Neural cell (in vitro differentiated cells): ENCODE measurements at regions not wholly inside any gene's neighbourhood (a gene's known extent, or its start where the extent isn't known, plus 50 kb on each side); places are given as distances from the start of the nearest gene placed in this dataset.
"Not testable (repeated sequence)": the region's sequence is repeated elsewhere in the genome, so short reads cannot be mapped to it uniquely, and the experiment has no call there.

Experiments used
- H2AFZ ChIP-seq: fragments of 200-600, 300-800 bp; sonication (generic), shearing (Covaris generic); 2 replicates; pipeline ENCODE4 v1.6.0; 2014; ENCODE audit warnings: low read depth, mild to moderate bottlenecking, antibody characterized with exemption, low read length, moderate library complexity
- H3F3A ChIP-seq: fragments of 200-600 bp; shearing (Covaris generic); 2 replicates; pipeline ENCODE4 v1.6.1; 2016; ENCODE audit warnings: mild to moderate bottlenecking, moderate library complexity, mixed read lengths, antibody characterized with exemption, low read length; ENCODE audit not compliant: insufficient read depth, poor library complexity, severe bottlenecking
- H3K27ac ChIP-seq: fragments of 200-600, 300-800 bp; sonication (generic), shearing (Covaris generic); 2 replicates; pipeline ENCODE4 v1.5.1; 2014; ENCODE audit warnings: mild to moderate bottlenecking, low read length, moderate library complexity
- H3K27me3 ChIP-seq: fragments of 300-800, 200-600 bp; sonication (generic), shearing (Covaris generic); 2 replicates; pipeline ENCODE4 v1.6.0; 2014; ENCODE audit warnings: mild to moderate bottlenecking, low read depth, low read length, moderate library complexity; ENCODE audit not compliant: insufficient read depth
- H3K36me3 ChIP-seq: fragments of 300-800, 200-600 bp; sonication (generic), shearing (Covaris generic); 2 replicates; pipeline ENCODE4 v1.5.1; 2014; ENCODE audit warnings: mild to moderate bottlenecking, antibody characterized with exemption, low read length, moderate library complexity; ENCODE audit not compliant: insufficient read depth
- H3K4me2 ChIP-seq: fragments of 300-800, 200-600 bp; sonication (generic), shearing (Covaris generic); 2 replicates; pipeline ENCODE4 v1.6.0; 2014; ENCODE audit warnings: mild to moderate bottlenecking, low read length
- H3K4me3 ChIP-seq: fragments of 300-800, 200-600 bp; sonication (generic), shearing (Covaris generic); 2 replicates; pipeline ENCODE4 v1.5.1; 2014; ENCODE audit warnings: mild to moderate bottlenecking, low read length, moderate library complexity
- H3K79me2 ChIP-seq: fragments of 200-600 bp; shearing (Covaris generic); replicated peaks from 2 replicates; pipeline ENCODE4 v1.6.0; 2014; ENCODE audit warnings: mild to moderate bottlenecking, low read length, moderate library complexity; ENCODE audit not compliant: insufficient read depth
- H3K9ac ChIP-seq: fragments of 300-800, 200-600 bp; sonication (generic), shearing (Covaris generic); 2 replicates; pipeline ENCODE4 v1.6.1; 2016; ENCODE audit warnings: mild to moderate bottlenecking, low read length, mixed read lengths
- H3K9me2 ChIP-seq: fragments of 200-600 bp; shearing (Covaris generic); 2 replicates; pipeline ENCODE4 v1.6.1; 2016; ENCODE audit warnings: mild to moderate bottlenecking, low read length, mixed read lengths; ENCODE audit not compliant: insufficient read depth
- H3K9me3 ChIP-seq: fragments of 200-600, 300-800 bp; sonication (generic), shearing (Covaris generic); 2 replicates; pipeline ENCODE4 v1.6.1; 2016; ENCODE audit warnings: mild to moderate bottlenecking, mixed run types, low read length, moderate library complexity, mixed read lengths
- H4K20me1 ChIP-seq: fragments of 200-600 bp; shearing (Covaris generic); 2 replicates; pipeline ENCODE4 v1.6.1; 2016; ENCODE audit warnings: mild to moderate bottlenecking, mixed run types; ENCODE audit not compliant: insufficient read depth
- RAD21 ChIP-seq: fragments of 450-650 bp; conservative IDR thresholded peaks from 2 replicates; pipeline ENCODE4 v1.6.1; 2014; ENCODE audit warnings: antibody characterized with exemption, mild to moderate bottlenecking, moderate library complexity
- SMC3 ChIP-seq: fragments of 450-650 bp; conservative IDR thresholded peaks from 2 replicates; pipeline ENCODE4 v1.6.1; 2014; ENCODE audit warnings: antibody characterized with exemption, mild to moderate bottlenecking, moderate library complexity; ENCODE audit not compliant: poor library complexity
- TF ChIP-seq, protein P1 (sequence below): fragments of 450-650 bp; IDR thresholded peaks from 2 replicates; pipeline ENCODE4 v1.5.1; 2014; ENCODE audit warnings: antibody characterized with exemption, mild to moderate bottlenecking, moderate library complexity; ENCODE audit not compliant: poor library complexity, severe bottlenecking

- not testable (repeated sequence) for H3K9me2 ChIP-seq, H3K4me2 ChIP-seq, H3K9ac ChIP-seq, H2AFZ ChIP-seq, H3K27me3 ChIP-seq, H3K9me3 ChIP-seq, H3K36me3 ChIP-seq, H3K79me2 ChIP-seq, H3F3A ChIP-seq, H4K20me1 ChIP-seq, H3K4me3 ChIP-seq, H3K27ac ChIP-seq
Observed at GRCh38 chr11:71746263-71746662, 86.7 kb upstream of the DEFB108B start.

- not testable (repeated sequence) for H3K4me3 ChIP-seq, H3K27me3 ChIP-seq, H3K9ac ChIP-seq, H3K36me3 ChIP-seq, H3K4me2 ChIP-seq, H3K27ac ChIP-seq, H4K20me1 ChIP-seq, H3K79me2 ChIP-seq, H3F3A ChIP-seq, H3K9me3 ChIP-seq, H2AFZ ChIP-seq, H3K9me2 ChIP-seq
- TF ChIP-seq RAD21 (peak; percentile 32), SMC3 (peak; percentile 40)
- TF ChIP-seq, protein P1, sequence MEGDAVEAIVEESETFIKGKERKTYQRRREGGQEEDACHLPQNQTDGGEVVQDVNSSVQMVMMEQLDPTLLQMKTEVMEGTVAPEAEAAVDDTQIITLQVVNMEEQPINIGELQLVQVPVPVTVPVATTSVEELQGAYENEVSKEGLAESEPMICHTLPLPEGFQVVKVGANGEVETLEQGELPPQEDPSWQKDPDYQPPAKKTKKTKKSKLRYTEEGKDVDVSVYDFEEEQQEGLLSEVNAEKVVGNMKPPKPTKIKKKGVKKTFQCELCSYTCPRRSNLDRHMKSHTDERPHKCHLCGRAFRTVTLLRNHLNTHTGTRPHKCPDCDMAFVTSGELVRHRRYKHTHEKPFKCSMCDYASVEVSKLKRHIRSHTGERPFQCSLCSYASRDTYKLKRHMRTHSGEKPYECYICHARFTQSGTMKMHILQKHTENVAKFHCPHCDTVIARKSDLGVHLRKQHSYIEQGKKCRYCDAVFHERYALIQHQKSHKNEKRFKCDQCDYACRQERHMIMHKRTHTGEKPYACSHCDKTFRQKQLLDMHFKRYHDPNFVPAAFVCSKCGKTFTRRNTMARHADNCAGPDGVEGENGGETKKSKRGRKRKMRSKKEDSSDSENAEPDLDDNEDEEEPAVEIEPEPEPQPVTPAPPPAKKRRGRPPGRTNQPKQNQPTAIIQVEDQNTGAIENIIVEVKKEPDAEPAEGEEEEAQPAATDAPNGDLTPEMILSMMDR, result peak; percentile 44
Observed at GRCh38 chr11:71748965-71749620, 83.9 kb upstream of the DEFB108B start.

DNA sequence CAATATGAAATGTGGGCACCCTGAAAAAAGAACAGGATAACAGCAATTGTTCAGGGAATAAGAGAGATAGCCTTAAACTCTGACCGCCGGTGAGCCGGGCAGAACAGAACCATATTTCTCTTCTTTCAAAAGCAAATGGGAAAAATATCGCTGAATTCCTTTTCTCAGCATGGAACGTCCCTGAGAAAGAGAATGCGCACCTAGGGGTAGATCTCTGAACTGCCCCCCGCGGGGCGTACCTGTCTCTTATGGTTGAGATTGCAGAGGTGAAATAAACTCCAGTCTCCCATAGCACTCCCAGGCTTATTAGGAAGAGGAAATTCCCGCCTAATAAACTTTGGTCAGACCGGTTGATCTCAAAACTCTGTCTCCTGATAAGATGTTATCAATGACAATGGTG lies 82.1 kb upstream of the DEFB108B start:
- H3F3A ChIP-seq, H3K79me2 ChIP-seq, H3K9me3 ChIP-seq, H3K27me3 ChIP-seq, H3K9ac ChIP-seq, H3K4me2 ChIP-seq, H3K36me3 ChIP-seq, H3K4me3 ChIP-seq, H4K20me1 ChIP-seq, H3K9me2 ChIP-seq, H2AFZ ChIP-seq, H3K27ac ChIP-seq: not testable (repeated sequence)

- H3K36me3 ChIP-seq, H3K9me2 ChIP-seq, H3K9me3 ChIP-seq, H3K27me3 ChIP-seq, H3K27ac ChIP-seq, H4K20me1 ChIP-seq, H3K79me2 ChIP-seq, H3F3A ChIP-seq, H3K4me2 ChIP-seq, H2AFZ ChIP-seq, H3K4me3 ChIP-seq, H3K9ac ChIP-seq: not testable (repeated sequence)
Observed at GRCh38 chr11:71764695-71765491, 68.1 kb upstream of the DEFB108B start.

GRCh38 chr11:71767016-71767415 lies 66.0 kb upstream of the DEFB108B start:
- H3K79me2 ChIP-seq, H3K9me3 ChIP-seq, H3F3A ChIP-seq, H3K4me2 ChIP-seq, H4K20me1 ChIP-seq, H3K9ac ChIP-seq, H3K27me3 ChIP-seq, H3K9me2 ChIP-seq, H3K4me3 ChIP-seq, H3K36me3 ChIP-seq, H2AFZ ChIP-seq, H3K27ac ChIP-seq: not testable (repeated sequence)

DNA sequence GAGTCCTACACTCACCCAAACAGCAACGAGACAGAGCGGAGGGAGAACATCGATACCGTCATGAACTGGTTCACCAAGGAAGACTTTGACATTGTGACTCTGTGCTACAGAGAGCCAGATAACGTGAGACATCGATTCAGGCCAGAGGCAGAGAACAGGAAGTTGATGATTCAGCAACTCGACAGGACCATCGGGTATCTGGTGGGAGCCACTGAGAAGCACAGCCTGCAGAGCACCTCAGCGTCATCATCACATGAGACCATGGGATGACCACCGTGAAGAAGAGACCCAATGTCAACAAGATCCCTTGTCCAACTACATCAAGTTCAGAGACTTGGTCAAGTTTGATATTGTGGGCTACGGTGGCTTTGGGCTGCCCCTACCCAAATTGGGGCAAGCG lies 60.8 kb upstream of the DEFB108B start:
- not testable (repeated sequence) for H2AFZ ChIP-seq, H3K9ac ChIP-seq, H4K20me1 ChIP-seq, H3F3A ChIP-seq, H3K36me3 ChIP-seq, H3K9me3 ChIP-seq, H3K4me2 ChIP-seq, H3K4me3 ChIP-seq, H3K27ac ChIP-seq, H3K79me2 ChIP-seq, H3K9me2 ChIP-seq, H3K27me3 ChIP-seq
